GM12878 (cell line): ENCODE measurements at regions not wholly inside any gene's neighbourhood (a gene's known extent, or its start where the extent isn't known, plus 50 kb on each side); places are given as distances from the start of the nearest gene placed in this dataset.

Experiments used
- ATAC-seq: fragments of 200-7000 bp; cut with Tn5 transposase; 3 replicates; pipeline ENCODE4 v1.9.1; 2020; ENCODE audit warnings: mild to moderate bottlenecking, moderate library complexity
- BruUV-seq: library from RNA; stranded (reverse); fragments of 400-500 nt; replicated peaks from 2 replicates; lab custom pipeline; 2021; lab: Mats Ljungman, UMichigan
- CTCF ChIA-PET: fragments of 300-600 bp; sonication (Branson Sonifier 250); formaldehyde crosslinking; extraction: SDS; loops from one replicate; lab custom pipeline; 2021; ENCODE audit warnings: inconsistent platforms; lab: Yijun Ruan, JAX
- POLR2A ChIA-PET: fragments of 350-600 bp; formaldehyde crosslinking; extraction: SDS; loops from one replicate; lab custom pipeline; 2021; ENCODE audit warnings: inconsistent platforms; lab: Charles Lee
- RAD21 ChIA-PET: fragments of 300-600 bp; sonication (Branson Sonifier 250); formaldehyde crosslinking; loops from one replicate; lab custom pipeline; 2023; ENCODE audit warnings: antibody characterized with exemption; ENCODE audit not compliant: unreplicated experiment; lab: Charles Lee
- SMC1A ChIA-PET: fragments of 300-600 bp; sonication (Branson Sonifier 250); formaldehyde crosslinking; loops from one replicate; lab custom pipeline; 2023; ENCODE audit not compliant: unreplicated experiment, uncharacterized antibody; lab: Charles Lee
- DNase-seq: peaks from one replicate; pipeline ENCODE4 v3.0.0-alpha.2; 2011; ENCODE audit warnings: low read depth, low spot score
- FAIRE-seq: peaks from 3 replicates; lab custom pipeline; 2011; peaks lifted over from hg19 to GRCh38; lab: Jason Lieb, UNC
- H2AFZ ChIP-seq: 2 replicates; pipeline ENCODE4 v1.6.0; 2011; ENCODE audit warnings: low read depth, low read length, control low read depth; ENCODE audit not compliant: control insufficient read depth
- H3K27ac ChIP-seq: 2 replicates; pipeline ENCODE4 v1.5.1; 2011; ENCODE audit warnings: control low read depth; ENCODE audit not compliant: control insufficient read depth, insufficient read depth
- H3K27me3 ChIP-seq, 2 experiments: replicated peaks in 1 of 2; 2 replicates each; pipeline versions ENCODE4 v1.6.0 to v1.6.1; 2011; ENCODE audit warnings: low read length in 1 of 2; ENCODE audit not compliant: control insufficient read depth in 2 of 2, insufficient read depth in 2 of 2
- H3K36me3 ChIP-seq, 2 experiments: 2 replicates each; pipeline ENCODE4 v1.5.1; 2011; ENCODE audit warnings: low read length in 1 of 2; ENCODE audit not compliant: control insufficient read depth in 2 of 2, insufficient read depth in 2 of 2
- H3K4me1 ChIP-seq: 2 replicates; pipeline ENCODE4 v1.6.1; 2011; ENCODE audit warnings: mild to moderate bottlenecking, low read length, moderate library complexity, mixed read lengths; ENCODE audit not compliant: control insufficient read depth, insufficient read depth
- H3K4me2 ChIP-seq: 2 replicates; pipeline ENCODE4 v1.6.0; 2011; ENCODE audit warnings: control low read depth; ENCODE audit not compliant: control insufficient read depth, insufficient read depth
- H3K4me3 ChIP-seq: fragments of 200-600 bp; sonication (generic); 2 replicates; pipeline ENCODE4 v1.5.1; 2016
- H3K79me2 ChIP-seq: 2 replicates; pipeline ENCODE4 v1.6.0; 2011; ENCODE audit warnings: low read length; ENCODE audit not compliant: control insufficient read depth, insufficient read depth
- H3K9ac ChIP-seq: 2 replicates; pipeline ENCODE4 v1.8.0; 2011; ENCODE audit warnings: low read length, control low read depth, mixed read lengths; ENCODE audit not compliant: control insufficient read depth, insufficient read depth
- H3K9me3 ChIP-seq: replicated peaks from 3 replicates; pipeline ENCODE4 v1.5.1; 2011; ENCODE audit warnings: mild to moderate bottlenecking, low read length; ENCODE audit not compliant: control insufficient read depth, insufficient read depth
- H4K20me1 ChIP-seq: 2 replicates; pipeline ENCODE4 v1.6.0; 2011; ENCODE audit not compliant: control insufficient read depth, insufficient read depth
- ATF2 ChIP-seq: IDR thresholded peaks from 2 replicates; pipeline ENCODE4 v1.6.1; 2012; ENCODE audit warnings: low read length, inconsistent platforms
- BACH1 ChIP-seq: fragments of 450-650 bp; IDR thresholded peaks from 2 replicates; pipeline ENCODE4 v1.6.1; 2017; ENCODE audit warnings: mild to moderate bottlenecking, borderline replicate concordance
- CBX5 ChIP-seq: sonication (generic); IDR thresholded peaks from 2 replicates; pipeline ENCODE4 v1.6.1; 2016; ENCODE audit warnings: low read depth, moderate library complexity, mild to moderate bottlenecking, inconsistent platforms
- DPF2 ChIP-seq: fragments of 450-650 bp; IDR thresholded peaks from 2 replicates; pipeline ENCODE4 v1.6.1; 2017; ENCODE audit warnings: mild to moderate bottlenecking
- ESRRA ChIP-seq: IDR thresholded peaks from 2 replicates; pipeline ENCODE4 v1.6.1; 2012; ENCODE audit warnings: mild to moderate bottlenecking, low read length, improper control_type of control experiment
- IRF3 ChIP-seq: fragments of 450-650 bp; IDR thresholded peaks from 2 replicates; pipeline ENCODE4 v1.6.1; 2014; ENCODE audit warnings: mild to moderate bottlenecking
- NR2C1 ChIP-seq: fragments of 450-650 bp; IDR thresholded peaks from 2 replicates; pipeline ENCODE4 v1.6.1; 2017; ENCODE audit warnings: antibody characterized with exemption, mild to moderate bottlenecking, moderate library complexity
- PAX8 ChIP-seq: fragments of 450-650 bp; IDR thresholded peaks from 2 replicates; pipeline ENCODE4 v1.6.1; 2017; ENCODE audit warnings: mild to moderate bottlenecking, moderate library complexity
- PML ChIP-seq: IDR thresholded peaks from 2 replicates; pipeline ENCODE4 v1.6.1; 2012; ENCODE audit warnings: low read length, inconsistent platforms
- SIN3A ChIP-seq: IDR thresholded peaks from 2 replicates; pipeline ENCODE4 v1.6.1; 2012; ENCODE audit warnings: low read depth, low read length, improper control_type of control experiment
- ZBTB40 ChIP-seq: fragments of 450-650 bp; IDR thresholded peaks from 2 replicates; pipeline ENCODE4 v1.6.1; 2016; ENCODE audit warnings: mild to moderate bottlenecking, moderate library complexity, borderline replicate concordance
- ZZZ3 ChIP-seq: IDR thresholded peaks from 2 replicates; pipeline ENCODE4 v1.6.1; 2011; ENCODE audit warnings: low read depth; ENCODE audit not compliant: control insufficient read depth, insufficient read length
- WGBS: methylation state at CpG from one replicate; pipeline ENCODE4 v1.1.6; 2016; ENCODE audit warnings: low lambda C conversion rate; ENCODE audit not compliant: insufficient replicate concordance, insufficient coverage; ENCODE audit errors: missing lambda C conversion rate; 5-methylcytosine and 5-hydroxymethylcytosine counted together
- in situ Hi-C: fragments of 300-500 bp; cut with MboI; formaldehyde crosslinking; loops from 9 replicates; pipeline ENCODE4 v1.14.3; 2018; ENCODE audit warnings: mixed read lengths
- intact Hi-C: fragments of 100-400 bp; cut with micrococcal nuclease; formaldehyde crosslinking; loops from one replicate; pipeline ENCODE4 v1.14.2; 2022; ENCODE audit not compliant: unreplicated experiment
- TF ChIP-seq, protein P1 (sequence below): IDR thresholded peaks from 2 replicates; pipeline ENCODE4 v1.6.1; 2011; ENCODE audit warnings: borderline replicate concordance, low read depth, mild to moderate bottlenecking, moderate library complexity, low read length; ENCODE audit not compliant: insufficient read depth, poor library complexity, severe bottlenecking
- TF ChIP-seq, protein P2 (sequence below): fragments of 450-650 bp; conservative IDR thresholded peaks from 2 replicates; pipeline ENCODE4 v1.6.1; 2017; ENCODE audit warnings: mild to moderate bottlenecking, moderate library complexity

GRCh38 chrX:118178450-118178849 lies 61.8 kb upstream of the KLHL13 start:
- no peaks in the 10 kb centered on the region for H4K20me1 ChIP-seq
- H3K79me2 ChIP-seq = no peaks in the 10 kb centered on the region
- POLR2A ChIA-PET = no interaction called here
- no peak overlapping the region for H3K9ac ChIP-seq
- H3K36me3 ChIP-seq = no peaks in the 10 kb centered on the region
- no peak overlapping the region for H3K27ac ChIP-seq
- no peaks in the 10 kb centered on the region for H3K4me1 ChIP-seq
- no TSS peak for BruUV-seq
- no peak overlapping the region for H2AFZ ChIP-seq
- intact Hi-C loops = no loop called here
- ATAC-seq (no peak), DNase-seq (no peak), FAIRE-seq (no peak)
- WGBS = 64% methylated on average over 7 of the region's 7 CpGs
- in situ Hi-C loops = no loop called here
- CTCF ChIA-PET = interaction anchor here (0.7 kb wide), 1 partner anchor 47 kb away, joined by 3 read pairs; no protein-coding TSS in a partner anchor
- RAD21 ChIA-PET = no interaction called here
- no peaks in the 10 kb centered on the region for H3K27me3 ChIP-seq
- H3K4me2 ChIP-seq = no peak overlapping the region
- SMC1A ChIA-PET = interaction anchor here (0.9 to 1.6 kb wide), 2 partner anchors 10 to 11 kb away, joined by 3 to 4 read pairs; no protein-coding TSS in a partner anchor
- H3K9me3 ChIP-seq = no peaks in the 10 kb centered on the region
- H3K4me3 ChIP-seq = no peak overlapping the region
- TF ChIP-seq ZBTB40 (no peak), ZZZ3 (no peak), PAX8 (no peak), PML (no peak), NR2C1 (no peak), DPF2 (no peak), ESRRA (no peak), BACH1 (no peak), IRF3 (no peak), ATF2 (no peak), CBX5 (no peak), SIN3A (no peak)
- TF ChIP-seq, protein P1, sequence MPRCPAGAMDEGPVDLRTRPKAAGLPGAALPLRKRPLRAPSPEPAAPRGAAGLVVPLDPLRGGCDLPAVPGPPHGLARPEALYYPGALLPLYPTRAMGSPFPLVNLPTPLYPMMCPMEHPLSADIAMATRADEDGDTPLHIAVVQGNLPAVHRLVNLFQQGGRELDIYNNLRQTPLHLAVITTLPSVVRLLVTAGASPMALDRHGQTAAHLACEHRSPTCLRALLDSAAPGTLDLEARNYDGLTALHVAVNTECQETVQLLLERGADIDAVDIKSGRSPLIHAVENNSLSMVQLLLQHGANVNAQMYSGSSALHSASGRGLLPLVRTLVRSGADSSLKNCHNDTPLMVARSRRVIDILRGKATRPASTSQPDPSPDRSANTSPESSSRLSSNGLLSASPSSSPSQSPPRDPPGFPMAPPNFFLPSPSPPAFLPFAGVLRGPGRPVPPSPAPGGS = no peak
- TF ChIP-seq, protein P2, sequence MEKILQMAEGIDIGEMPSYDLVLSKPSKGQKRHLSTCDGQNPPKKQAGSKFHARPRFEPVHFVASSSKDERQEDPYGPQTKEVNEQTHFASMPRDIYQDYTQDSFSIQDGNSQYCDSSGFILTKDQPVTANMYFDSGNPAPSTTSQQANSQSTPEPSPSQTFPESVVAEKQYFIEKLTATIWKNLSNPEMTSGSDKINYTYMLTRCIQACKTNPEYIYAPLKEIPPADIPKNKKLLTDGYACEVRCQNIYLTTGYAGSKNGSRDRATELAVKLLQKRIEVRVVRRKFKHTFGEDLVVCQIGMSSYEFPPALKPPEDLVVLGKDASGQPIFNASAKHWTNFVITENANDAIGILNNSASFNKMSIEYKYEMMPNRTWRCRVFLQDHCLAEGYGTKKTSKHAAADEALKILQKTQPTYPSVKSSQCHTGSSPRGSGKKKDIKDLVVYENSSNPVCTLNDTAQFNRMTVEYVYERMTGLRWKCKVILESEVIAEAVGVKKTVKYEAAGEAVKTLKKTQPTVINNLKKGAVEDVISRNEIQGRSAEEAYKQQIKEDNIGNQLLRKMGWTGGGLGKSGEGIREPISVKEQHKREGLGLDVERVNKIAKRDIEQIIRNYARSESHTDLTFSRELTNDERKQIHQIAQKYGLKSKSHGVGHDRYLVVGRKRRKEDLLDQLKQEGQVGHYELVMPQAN = no peak
